SU-DHL-6 (cell line): ENCODE measurements at regions not wholly inside any gene's neighbourhood (a gene's known extent, or its start where the extent isn't known, plus 50 kb on each side); places are given as distances from the start of the nearest gene placed in this dataset.

Experiments
- H2AFZ ChIP-seq: fragments of 200-600 bp; sonication (generic); 2 replicates; pipeline ENCODE4 v1.6.1; 2014; ENCODE audit warnings: low read depth, mild to moderate bottlenecking, moderate library complexity, mixed read lengths, antibody characterized with exemption, low read length; ENCODE audit not compliant: severe bottlenecking
- H3F3A ChIP-seq: fragments of 200-600 bp; shearing (Covaris generic); 2 replicates; pipeline ENCODE4 v1.6.0; 2016; ENCODE audit warnings: antibody characterized with exemption, mild to moderate bottlenecking; ENCODE audit not compliant: insufficient read depth
- H3K27ac ChIP-seq: fragments of 200-600 bp; sonication (generic); 2 replicates; pipeline ENCODE4 v1.5.1; 2016; ENCODE audit warnings: low read depth, mild to moderate bottlenecking, low read length, moderate library complexity, mixed read lengths
- H3K27me3 ChIP-seq: fragments of 200-600 bp; sonication (generic), shearing (Covaris generic); 2 replicates; pipeline ENCODE4 v1.6.0; 2014; ENCODE audit warnings: mild to moderate bottlenecking, low read length
- H3K36me3 ChIP-seq: fragments of 200-600 bp; sonication (generic); 2 replicates; pipeline ENCODE4 v1.6.1; 2014; ENCODE audit warnings: mild to moderate bottlenecking, low read length, mixed read lengths
- H3K4me2 ChIP-seq: fragments of 300-600, 200-600 bp; shearing (Covaris generic), sonication (generic); 2 replicates; pipeline ENCODE4 v1.6.0; 2014; ENCODE audit warnings: low read length, low read depth, mild to moderate bottlenecking; ENCODE audit not compliant: poor library complexity, severe bottlenecking
- H3K4me3 ChIP-seq: fragments of 200-600 bp; sonication (generic); 2 replicates; pipeline ENCODE4 v1.5.1; 2014; ENCODE audit warnings: antibody characterized with exemption, low read length, mild to moderate bottlenecking, mixed read lengths; ENCODE audit not compliant: insufficient read depth, poor library complexity, severe bottlenecking
- H3K79me2 ChIP-seq: fragments of 200-600 bp; sonication (generic); 2 replicates; pipeline ENCODE4 v1.6.1; 2014; ENCODE audit warnings: mild to moderate bottlenecking, low read length, moderate library complexity; ENCODE audit not compliant: insufficient read depth
- H3K9ac ChIP-seq: fragments of 200-600 bp; sonication (generic); 2 replicates; pipeline ENCODE4 v1.7.0; 2014; ENCODE audit warnings: mild to moderate bottlenecking, low read length
- H3K9me2 ChIP-seq: fragments of 200-600 bp; sonication (generic); replicated peaks from 2 replicates; pipeline ENCODE4 v1.6.1; 2014; ENCODE audit warnings: low read length; ENCODE audit not compliant: insufficient read depth
- H3K9me3 ChIP-seq: fragments of 200-600 bp; sonication (generic); 2 replicates; pipeline ENCODE4 v1.6.1; 2014; ENCODE audit warnings: low read length, mixed read lengths; ENCODE audit not compliant: insufficient read depth
- H4K20me1 ChIP-seq: fragments of 200-600 bp; sonication (generic); 2 replicates; pipeline ENCODE4 v1.6.1; 2014; ENCODE audit warnings: low read depth, mild to moderate bottlenecking, antibody characterized with exemption, low read length, moderate library complexity, mixed read lengths
- EZH2phosphoT487 ChIP-seq: fragments of 200-600 bp; sonication (generic), shearing (Covaris generic); conservative IDR thresholded peaks from 2 replicates; pipeline ENCODE4 v1.6.1; 2018; ENCODE audit warnings: mild to moderate bottlenecking, antibody characterized with exemption, low read length, moderate library complexity, mixed read lengths
- TF ChIP-seq, protein P1 (sequence below): fragments of 200-600 bp; sonication (generic); IDR thresholded peaks from one replicate; pipeline ENCODE4 v1.5.1; 2017; ENCODE audit warnings: antibody characterized with exemption, mild to moderate bottlenecking, low read length, moderate library complexity; ENCODE audit not compliant: insufficient read depth, poor library complexity, severe bottlenecking

DNA sequence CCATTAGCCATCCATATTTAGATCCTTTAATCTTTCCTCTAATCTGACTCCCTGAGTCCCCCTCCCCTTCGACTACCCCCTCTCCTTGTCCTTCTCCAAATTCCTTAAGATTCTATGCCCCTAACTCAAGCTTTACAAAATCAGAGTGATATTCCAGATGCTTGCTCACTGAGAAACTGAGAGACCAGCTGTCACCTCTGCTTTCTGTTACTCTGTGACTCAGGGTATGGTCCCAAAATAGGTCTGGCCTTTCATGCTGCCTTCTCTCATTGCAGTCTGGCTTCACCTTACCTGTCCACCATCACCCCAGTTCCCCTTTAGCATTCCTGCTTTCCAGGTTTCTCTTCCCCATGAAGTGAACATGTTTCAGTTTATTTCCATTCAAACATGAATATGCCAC is 383.3 kb upstream of the SLC30A5 start:
- H3K27ac ChIP-seq: no peak overlapping the region

DNA sequence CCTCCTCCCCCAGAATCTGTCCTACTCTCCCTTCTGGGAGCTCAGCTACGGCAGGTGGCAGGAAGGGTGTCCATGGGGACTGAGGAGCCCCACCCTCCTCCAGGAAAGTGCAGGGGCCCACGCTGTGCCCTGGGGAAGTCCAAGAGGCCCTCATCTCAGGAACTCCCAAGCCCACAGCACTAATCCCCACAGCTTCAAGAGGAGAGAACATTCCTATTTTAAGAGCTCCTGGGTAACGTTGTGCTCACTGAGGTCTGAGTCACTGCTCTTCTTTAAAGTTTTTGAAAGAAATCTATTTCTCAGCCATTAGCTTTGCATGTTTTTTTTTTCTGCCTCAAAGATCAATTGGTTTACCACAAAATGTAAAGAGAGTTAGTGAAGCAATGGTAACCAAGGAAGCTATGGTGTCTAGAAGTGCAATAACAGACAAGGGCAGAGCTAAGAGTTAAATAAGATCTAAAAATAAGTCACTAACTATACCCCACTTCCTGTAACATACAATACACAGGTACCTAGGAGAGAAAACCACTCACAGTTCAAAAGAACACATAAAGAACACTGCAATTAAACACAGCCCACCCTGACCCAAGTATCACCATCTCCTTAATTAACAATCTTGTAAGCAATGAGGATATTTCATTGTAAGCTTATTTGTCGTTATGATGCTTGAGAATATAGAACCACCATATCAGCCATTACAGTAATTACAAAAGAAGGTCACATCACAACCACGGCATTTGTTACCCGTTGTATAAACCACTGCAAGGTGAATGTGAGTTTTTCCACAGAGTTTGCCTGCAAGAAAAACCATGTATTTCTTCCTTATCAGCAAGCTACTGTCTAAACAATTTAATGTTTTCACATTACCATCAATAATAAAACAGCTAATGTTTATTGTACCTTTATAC is 382.3 kb upstream of the SLC30A5 start:
- Histone ChIP-seq H3K4me3 (no peak overlapping the region), H3K9ac (no peak overlapping the region), H2AFZ (no peak overlapping the region), H3K9me2 (no peaks in the 10 kb centered on the region), H3K79me2 (no peaks in the 10 kb centered on the region), H3K36me3 (no peaks in the 10 kb centered on the region), H3K9me3 (no peaks in the 10 kb centered on the region), H3K27me3 (no peaks in the 10 kb centered on the region), H3F3A (no peaks in the 10 kb centered on the region), H3K4me2 (peak overlapping the region; percentile 35), H4K20me1 (no peaks in the 10 kb centered on the region), H3K27ac (peak overlapping the region; percentile 4; the same call in 1 of the 2 replicates)
- TF ChIP-seq EZH2phosphoT487: no peak
- TF ChIP-seq, protein P1, sequence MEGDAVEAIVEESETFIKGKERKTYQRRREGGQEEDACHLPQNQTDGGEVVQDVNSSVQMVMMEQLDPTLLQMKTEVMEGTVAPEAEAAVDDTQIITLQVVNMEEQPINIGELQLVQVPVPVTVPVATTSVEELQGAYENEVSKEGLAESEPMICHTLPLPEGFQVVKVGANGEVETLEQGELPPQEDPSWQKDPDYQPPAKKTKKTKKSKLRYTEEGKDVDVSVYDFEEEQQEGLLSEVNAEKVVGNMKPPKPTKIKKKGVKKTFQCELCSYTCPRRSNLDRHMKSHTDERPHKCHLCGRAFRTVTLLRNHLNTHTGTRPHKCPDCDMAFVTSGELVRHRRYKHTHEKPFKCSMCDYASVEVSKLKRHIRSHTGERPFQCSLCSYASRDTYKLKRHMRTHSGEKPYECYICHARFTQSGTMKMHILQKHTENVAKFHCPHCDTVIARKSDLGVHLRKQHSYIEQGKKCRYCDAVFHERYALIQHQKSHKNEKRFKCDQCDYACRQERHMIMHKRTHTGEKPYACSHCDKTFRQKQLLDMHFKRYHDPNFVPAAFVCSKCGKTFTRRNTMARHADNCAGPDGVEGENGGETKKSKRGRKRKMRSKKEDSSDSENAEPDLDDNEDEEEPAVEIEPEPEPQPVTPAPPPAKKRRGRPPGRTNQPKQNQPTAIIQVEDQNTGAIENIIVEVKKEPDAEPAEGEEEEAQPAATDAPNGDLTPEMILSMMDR: no peak

More for the DNA sequence above, 383.3 kb upstream of the SLC30A5 start:
- Histone ChIP-seq H3K9me2 (no peaks in the 10 kb centered on the region), H3F3A (no peaks in the 10 kb centered on the region), H3K36me3 (no peaks in the 10 kb centered on the region), H3K4me2 (no peak overlapping the region), H3K27me3 (no peaks in the 10 kb centered on the region), H3K9ac (no peak overlapping the region), H3K79me2 (no peaks in the 10 kb centered on the region), H4K20me1 (no peaks in the 10 kb centered on the region), H2AFZ (no peak overlapping the region), H3K4me3 (no peak overlapping the region), H3K9me3 (no peaks in the 10 kb centered on the region)
- TF ChIP-seq EZH2phosphoT487: no peak
- TF ChIP-seq, protein P1: no peak

DNA sequence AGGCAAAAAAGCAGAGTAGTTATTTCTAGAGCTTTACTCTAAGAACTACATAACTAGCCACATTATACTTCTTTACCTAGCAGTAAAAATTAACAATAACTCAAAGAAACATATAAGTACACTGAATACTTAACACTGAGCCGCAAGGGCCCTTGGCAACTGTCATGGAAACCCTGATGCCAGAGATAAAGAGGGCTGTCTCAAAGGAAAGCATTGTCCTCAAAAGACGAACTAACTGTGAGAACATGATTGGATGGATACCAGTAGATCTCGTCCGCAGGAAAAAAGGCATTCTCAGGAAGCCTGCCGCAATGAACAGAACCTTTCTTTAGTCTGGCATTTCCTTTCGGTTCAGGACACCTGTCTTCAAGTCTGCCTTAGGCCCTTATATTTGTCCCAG is 379.0 kb upstream of the SLC30A5 start:
- no peak overlapping the region for H3K4me3 ChIP-seq
- H3K9me2 ChIP-seq: no peaks in the 10 kb centered on the region
- TF ChIP-seq, protein P1: no peak
- no peak for TF ChIP-seq EZH2phosphoT487
- H3F3A ChIP-seq: no peaks in the 10 kb centered on the region
- no peak overlapping the region for H3K9ac ChIP-seq
- H2AFZ ChIP-seq: no peak overlapping the region
- H3K79me2 ChIP-seq: no peaks in the 10 kb centered on the region
- no peaks in the 10 kb centered on the region for H3K9me3 ChIP-seq
- H4K20me1 ChIP-seq: no peaks in the 10 kb centered on the region
- H3K36me3 ChIP-seq: no peaks in the 10 kb centered on the region
- H3K27me3 ChIP-seq: no peaks in the 10 kb centered on the region
- H3K4me2 ChIP-seq: no peak overlapping the region
- H3K27ac ChIP-seq: no peak overlapping the region
